Testis (tissue), 2 donors: ENCODE measurements at regions not wholly inside any gene's neighbourhood (a gene's known extent, or its start where the extent isn't known, plus 50 kb on each side); places are given as distances from the start of the nearest gene placed in this dataset.
A peak's percentile ranks its signal among the peaks of the same experiment; 100 is the strongest.

Source experiments
- DNase-seq: peaks from one replicate; pipeline ENCODE4 v3.0.0-alpha.2; 2019
- H3K27ac ChIP-seq, 2 donors: fragments of 200-600 bp; sonication (generic); one replicate each; pipeline ENCODE4 v1.5.1; 2019
- H3K27me3 ChIP-seq: fragments of 200-600 bp; sonication (generic); one replicate; pipeline ENCODE4 v1.5.1; 2019
- H3K36me3 ChIP-seq: fragments of 200-600 bp; sonication (generic); one replicate; pipeline ENCODE4 v1.5.1; 2017; ENCODE audit warnings: low read depth; ENCODE audit errors: missing control alignments
- H3K4me1 ChIP-seq: fragments of 200-600 bp; sonication (generic); one replicate; pipeline ENCODE4 v1.5.1; 2019
- H3K4me3 ChIP-seq, 2 donors: fragments of 200-600 bp; sonication (generic); one replicate each; pipeline ENCODE4 v1.5.1; 2017 to 2019
- H3K9me3 ChIP-seq: fragments of 200-600 bp; sonication (generic); one replicate; pipeline ENCODE4 v1.5.1; 2017
- CTCF ChIP-seq, 3 experiments: fragments of 450-650 bp in 2 of 3; fragments of 200-600 bp in 1 of 3; sonication (generic) in 1 of 3; IDR thresholded peaks; one replicate each; pipeline ENCODE4 v1.5.1; 2016 to 2019; ENCODE audit warnings: antibody characterized with exemption in 3 of 3, mild to moderate bottlenecking in 2 of 3, moderate library complexity in 1 of 3
- POLR2A ChIP-seq: fragments of 450-650 bp; IDR thresholded peaks from one replicate; pipeline ENCODE4 v1.6.1; 2017; ENCODE audit warnings: antibody characterized with exemption, mild to moderate bottlenecking, moderate library complexity
- WGBS, 2 donors: methylation state at CpG; one replicate each; pipeline ENCODE4 v1.1.5; 2018; 5-methylcytosine and 5-hydroxymethylcytosine counted together
- intact Hi-C: fragments of 100-400 bp; cut with DNase I; formaldehyde crosslinking; loops from one replicate; pipeline ENCODE4 v1.15.1; 2023; ENCODE audit warnings: low total_unique reads

- Histone ChIP-seq H3K9me3 (no peaks in the 10 kb centered on the region), H3K27me3 (no peaks in the 10 kb centered on the region), H3K4me3 (no peak overlapping the region), H3K27ac (peak overlapping the region in 1 of 2 donors; percentile 34), H3K36me3 (no peaks in the 10 kb centered on the region), H3K4me1 (no peaks in the 10 kb centered on the region)
- TF ChIP-seq CTCF (IDR thresholded peaks at IDR 0.05) (no peak), POLR2A (no peak)
- intact Hi-C loops, result no loop called here
- WGBS, 2 donors, result 44 to 48% methylated on average over 3 of the region's 3 CpGs
- no peak for DNase-seq
Observed at GRCh38 chr3:101065962-101066361, 72.7 kb upstream of the ABI3BP start.

GRCh38 chr3:101063401-101063800, 70.2 kb upstream of the ABI3BP start:
- H3K4me1 ChIP-seq, result no peaks in the 10 kb centered on the region
- DNase-seq, result no peak
- H3K27me3 ChIP-seq, result no peaks in the 10 kb centered on the region
- H3K4me3 ChIP-seq, result no peak overlapping the region
- intact Hi-C loops, result no loop called here
- TF ChIP-seq POLR2A (no peak), CTCF (IDR thresholded peaks at IDR 0.05) (no peak)
- no peak overlapping the region for H3K27ac ChIP-seq
- no peaks in the 10 kb centered on the region for H3K36me3 ChIP-seq
- no peaks in the 10 kb centered on the region for H3K9me3 ChIP-seq

GRCh38 chr3:101061312-101061711, 68.1 kb upstream of the ABI3BP start:
- Histone ChIP-seq H3K4me1 (no peaks in the 10 kb centered on the region), H3K4me3 (no peak overlapping the region), H3K9me3 (no peaks in the 10 kb centered on the region), H3K27me3 (no peaks in the 10 kb centered on the region), H3K36me3 (no peaks in the 10 kb centered on the region), H3K27ac (no peak overlapping the region)
- TF ChIP-seq CTCF (IDR thresholded peaks at IDR 0.05) (no peak), POLR2A (no peak)
- WGBS, 2 donors, result 36 to 77% methylated on average over 1 of the region's 1 CpG
- intact Hi-C loops, result no loop called here
- no peak for DNase-seq

- Histone ChIP-seq H3K9me3 (no peaks in the 10 kb centered on the region), H3K36me3 (no peaks in the 10 kb centered on the region), H3K4me1 (no peaks in the 10 kb centered on the region), H3K27ac (no peak overlapping the region), H3K4me3 (no peak overlapping the region), H3K27me3 (no peaks in the 10 kb centered on the region)
- DNase-seq, result no peak
- WGBS, 2 donors, result 93 to 98% methylated on average over 4 of the region's 4 CpGs
- no peak for TF ChIP-seq POLR2A
- no peak for TF ChIP-seq CTCF (IDR thresholded peaks at IDR 0.05)
- intact Hi-C loops, result no loop called here
Observed at GRCh38 chr3:101050866-101051265, 57.6 kb upstream of the ABI3BP start.

- no peaks in the 10 kb centered on the region for H3K9me3 ChIP-seq
- intact Hi-C loops, result no loop called here
- no peak overlapping the region for H3K4me3 ChIP-seq
- no peaks in the 10 kb centered on the region for H3K4me1 ChIP-seq
- no peak overlapping the region for H3K27ac ChIP-seq
- 72 to 74% methylated on average over 5 of the region's 5 CpGs for WGBS, 2 donors
- no peak for TF ChIP-seq CTCF (IDR thresholded peaks at IDR 0.05)
- no peak for TF ChIP-seq POLR2A
- DNase-seq, result no peak
- H3K27me3 ChIP-seq, result no peaks in the 10 kb centered on the region
- no peaks in the 10 kb centered on the region for H3K36me3 ChIP-seq
Observed at GRCh38 chr3:101050046-101050445, 56.8 kb upstream of the ABI3BP start.
